Urinary bladder (tissue), 3 donors: ENCODE measurements at regions not wholly inside any gene's neighbourhood (a gene's known extent, or its start where the extent isn't known, plus 50 kb on each side); places are given as distances from the start of the nearest gene placed in this dataset.
"Not testable (repeated sequence)": the region's sequence is repeated elsewhere in the genome, so short reads cannot be mapped to it uniquely, and the experiment has no call there.

Experiments
- DNase-seq: peaks from one replicate; pipeline ENCODE4 v3.0.0-alpha.2; 2015; ENCODE audit errors: extremely low spot score
- H3K27ac ChIP-seq: one replicate; pipeline ENCODE4 v1.5.1; 2013; ENCODE audit warnings: low read depth, mild to moderate bottlenecking, moderate library complexity
- H3K36me3 ChIP-seq: one replicate; pipeline ENCODE4 v1.6.1; 2013; ENCODE audit warnings: mild to moderate bottlenecking, moderate library complexity; ENCODE audit not compliant: insufficient read depth
- H3K4me1 ChIP-seq: one replicate; pipeline ENCODE4 v1.6.1; 2013; ENCODE audit warnings: mild to moderate bottlenecking, moderate library complexity; ENCODE audit not compliant: insufficient read depth
- H3K4me3 ChIP-seq: one replicate; pipeline ENCODE4 v1.5.1; 2013; ENCODE audit warnings: low read depth, low read length
- WGBS: extraction: QIAGEN DNeasy Blood & Tissue Kit; methylation state at CpG from one replicate; pipeline ENCODE4 v1.1.7; 2013; 5-methylcytosine and 5-hydroxymethylcytosine counted together
- donor health status: healthy with polysubstance abuse.
- donor health status: healthy.

GRCh38 chr6:22374950-22375349 lies 78.1 kb upstream of the PRL start:
- DNase-seq, H3K36me3 ChIP-seq, H3K4me3 ChIP-seq, H3K27ac ChIP-seq, H3K4me1 ChIP-seq: not testable (repeated sequence)
- WGBS, result 69% methylated on average over 2 of the region's 2 CpGs

DNA sequence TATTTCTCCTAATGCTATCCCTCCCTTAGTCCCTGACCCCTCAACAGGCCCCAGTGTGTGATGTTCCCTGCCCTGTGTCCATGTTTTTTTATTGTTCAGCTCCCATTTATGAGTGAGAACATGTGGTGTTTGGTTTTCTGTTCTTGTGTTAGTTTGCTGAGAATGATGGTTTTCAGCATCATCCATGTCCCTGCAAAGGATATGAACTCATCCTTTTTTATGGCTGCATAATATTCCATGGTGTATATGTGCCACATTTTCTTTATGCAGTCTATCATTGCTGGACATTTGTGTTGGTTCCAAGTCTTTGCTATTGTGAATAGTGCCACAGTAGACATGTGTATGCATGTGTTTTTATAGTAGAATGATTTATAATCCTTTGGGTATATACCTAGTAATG lies 79.5 kb upstream of the PRL start:
- not testable (repeated sequence) for DNase-seq, H3K27ac ChIP-seq, H3K4me1 ChIP-seq, H3K36me3 ChIP-seq, H3K4me3 ChIP-seq

GRCh38 chr6:22378536-22378935 lies 81.7 kb upstream of the PRL start:
- not testable (repeated sequence) for H3K4me3 ChIP-seq, H3K27ac ChIP-seq, H3K36me3 ChIP-seq, H3K4me1 ChIP-seq, DNase-seq
- WGBS, result 98% methylated on average over 1 of the region's 1 CpG

DNA sequence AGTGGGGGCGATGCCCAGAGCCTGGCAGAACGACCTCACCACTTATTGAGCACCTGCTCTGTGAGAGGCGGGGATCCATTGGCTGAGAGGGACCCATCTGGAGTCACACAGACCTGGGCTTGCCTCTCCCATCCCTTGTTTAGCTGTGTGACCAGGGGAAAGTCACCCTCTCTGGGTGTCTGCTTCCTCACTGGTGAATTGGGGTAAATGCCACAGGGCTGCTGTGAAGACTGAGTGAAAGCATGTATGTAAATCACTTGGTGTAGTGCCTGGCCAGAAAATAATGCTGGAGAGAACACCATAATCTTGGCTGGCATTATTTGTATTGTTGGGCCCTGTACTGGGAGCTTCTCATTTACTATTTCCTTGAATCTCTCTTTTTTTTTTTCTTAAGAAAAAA lies 83.4 kb upstream of the PRL start:
- H3K27ac ChIP-seq, result no peak overlapping the region
- no peaks in the 10 kb centered on the region for H3K4me1 ChIP-seq
- no peak overlapping the region for H3K4me3 ChIP-seq
- WGBS, result 96% methylated on average over 3 of the region's 3 CpGs
- no peaks in the 10 kb centered on the region for H3K36me3 ChIP-seq
- no peak for DNase-seq

DNA sequence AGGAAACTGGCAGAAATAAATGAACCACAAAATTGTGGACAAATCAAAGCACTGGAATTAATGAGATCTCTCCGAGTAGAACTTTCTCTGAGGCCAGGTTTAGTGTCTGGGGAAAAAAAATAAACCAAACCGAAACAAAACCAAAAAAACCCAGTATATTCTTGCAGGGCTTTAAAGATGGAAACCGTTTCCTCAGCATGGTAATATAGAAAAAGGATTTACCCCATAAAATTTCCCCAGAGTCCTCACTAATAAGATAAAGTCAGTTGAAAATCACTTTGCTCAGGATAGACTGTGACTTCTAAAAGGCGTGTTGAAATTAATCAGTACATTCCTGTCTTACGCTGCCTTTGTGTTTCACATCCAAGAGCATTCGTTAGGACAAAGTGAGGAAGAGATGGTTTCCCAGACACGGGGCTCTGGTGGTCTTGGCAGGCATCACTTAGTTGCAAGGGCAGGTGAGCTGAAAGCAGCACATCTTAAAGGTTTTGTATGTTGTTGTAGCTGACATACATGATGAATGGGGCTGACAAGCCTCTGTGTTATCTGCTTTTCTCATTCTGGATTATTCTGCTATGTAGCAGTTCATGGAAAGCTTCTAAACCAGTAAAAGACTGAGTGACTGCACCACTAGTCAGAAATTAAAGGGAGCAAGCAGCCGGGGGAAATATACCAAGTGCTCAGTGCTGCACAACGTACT lies 85.2 kb upstream of the PRL start:
- Histone ChIP-seq H3K36me3 (no peaks in the 10 kb centered on the region), H3K4me1 (no peaks in the 10 kb centered on the region), H3K4me3 (no peak overlapping the region), H3K27ac (no peak overlapping the region)
- 86% methylated on average over 9 of the region's 9 CpGs for WGBS
- no peak for DNase-seq

DNA sequence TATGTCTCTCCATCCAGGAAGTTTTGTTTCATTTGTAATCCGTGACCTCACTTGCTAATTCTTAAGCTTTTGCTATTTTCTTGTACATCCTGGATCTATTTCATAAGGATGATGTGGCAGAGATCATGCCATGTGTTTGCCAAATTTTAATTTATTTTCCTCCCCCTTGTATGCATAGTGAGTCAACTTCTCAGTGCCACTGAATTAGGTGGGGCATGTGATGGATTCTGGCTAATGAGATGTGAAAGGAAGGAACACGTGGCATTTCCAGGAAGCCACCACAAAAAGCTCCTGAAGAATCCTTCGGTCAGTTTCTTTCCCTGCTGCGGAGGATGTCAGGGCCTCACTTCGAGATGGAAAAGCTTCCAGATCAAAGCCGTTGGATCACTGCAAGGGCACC lies 86.2 kb upstream of the PRL start:
- no peak for DNase-seq
- 94% methylated on average over 6 of the region's 6 CpGs for WGBS

GRCh38 chr6:22392711-22393110 lies 95.9 kb upstream of the PRL start:
- DNase-seq, result no peak
- Histone ChIP-seq H3K36me3 (no peaks in the 10 kb centered on the region), H3K4me1 (no peaks in the 10 kb centered on the region), H3K4me3 (no peak overlapping the region), H3K27ac (no peak overlapping the region)
- 97% methylated on average over 8 of the region's 8 CpGs for WGBS

More for the DNA sequence above, 86.2 kb upstream of the PRL start:
- no peaks in the 10 kb centered on the region for H3K4me1 ChIP-seq
- no peaks in the 10 kb centered on the region for H3K36me3 ChIP-seq
- no peak overlapping the region for H3K4me3 ChIP-seq
- no peak overlapping the region for H3K27ac ChIP-seq

DNA sequence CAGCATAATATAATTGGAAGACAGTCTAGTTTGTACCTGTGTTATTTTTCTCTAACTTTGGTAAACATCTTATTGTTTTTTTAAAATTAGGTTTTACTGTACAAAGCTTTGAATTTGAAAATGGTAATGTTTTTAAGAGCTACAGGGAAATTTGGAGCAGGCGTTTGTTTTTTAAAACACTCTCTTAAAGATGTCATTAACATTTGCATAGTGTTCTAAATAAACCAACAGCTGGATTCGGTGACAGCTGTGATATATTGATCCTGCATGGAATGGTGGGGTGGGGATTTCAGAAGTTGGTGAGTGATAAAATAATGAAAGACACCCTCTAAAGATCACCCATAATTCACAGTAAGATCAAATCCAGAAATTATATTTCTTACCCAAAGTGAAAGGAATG lies 97.9 kb upstream of the PRL start:
- Histone ChIP-seq H3K27ac (no peak overlapping the region), H3K4me1 (no peaks in the 10 kb centered on the region), H3K4me3 (no peak overlapping the region), H3K36me3 (no peaks in the 10 kb centered on the region)
- 83% methylated on average over 2 of the region's 2 CpGs for WGBS
- DNase-seq, result no peak

- H3K4me1 ChIP-seq, result no peaks in the 10 kb centered on the region
- no peak for DNase-seq
- H3K27ac ChIP-seq, result no peak overlapping the region
- no peaks in the 10 kb centered on the region for H3K36me3 ChIP-seq
- WGBS, result 81% methylated on average over 4 of the region's 4 CpGs
- no peak overlapping the region for H3K4me3 ChIP-seq
Measured at GRCh38 chr6:22399693-22400092, 102.9 kb upstream of the PRL start.

- H3K27ac ChIP-seq, result no peak overlapping the region
- no peak overlapping the region for H3K4me3 ChIP-seq
- DNase-seq, result no peak
- H3K36me3 ChIP-seq, result no peaks in the 10 kb centered on the region
- 75% methylated on average over 1 of the region's 1 CpG for WGBS
- H3K4me1 ChIP-seq, result no peaks in the 10 kb centered on the region
Measured at GRCh38 chr6:22401206-22401605, 104.4 kb upstream of the PRL start.

DNA sequence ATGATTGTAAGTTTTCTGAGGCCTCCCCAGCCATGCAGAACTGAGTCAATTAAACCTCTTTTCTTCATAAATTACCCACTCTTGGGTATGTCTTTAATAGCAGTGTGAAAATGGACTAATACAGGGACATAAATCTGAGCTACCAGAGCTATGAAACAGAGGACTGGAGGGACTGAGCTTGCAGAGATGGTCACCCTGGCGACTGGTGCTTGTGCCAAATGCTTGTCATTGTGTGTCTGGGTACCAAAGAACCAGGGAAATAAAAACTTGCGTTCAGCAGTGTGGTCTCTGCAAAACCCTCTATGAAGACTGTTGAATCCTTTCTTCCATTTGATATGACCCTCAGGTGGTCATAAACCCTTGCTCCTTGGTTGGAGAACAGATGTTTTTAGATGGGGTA lies 105.1 kb upstream of the PRL start:
- H3K4me3 ChIP-seq, result no peak overlapping the region
- H3K36me3 ChIP-seq, result no peaks in the 10 kb centered on the region
- DNase-seq, result no peak
- no peaks in the 10 kb centered on the region for H3K4me1 ChIP-seq
- H3K27ac ChIP-seq, result no peak overlapping the region
- 92% methylated on average over 2 of the region's 2 CpGs for WGBS

GRCh38 chr6:22409486-22409885 lies 112.7 kb upstream of the PRL start:
- Histone ChIP-seq H3K36me3 (no peaks in the 10 kb centered on the region), H3K27ac (no peak overlapping the region), H3K4me1 (no peaks in the 10 kb centered on the region), H3K4me3 (no peak overlapping the region)
- no peak for DNase-seq
- WGBS, result 94% methylated on average over 1 of the region's 1 CpG

- H3K4me1 ChIP-seq, result no peaks in the 10 kb centered on the region
- DNase-seq, result no peak
- no peaks in the 10 kb centered on the region for H3K36me3 ChIP-seq
- WGBS, result 62% methylated on average over 3 of the region's 3 CpGs
- no peak overlapping the region for H3K4me3 ChIP-seq
- H3K27ac ChIP-seq, result no peak overlapping the region
Measured at GRCh38 chr6:22411376-22412105, 114.7 kb upstream of the PRL start.

GRCh38 chr6:22412994-22413393 lies 116.2 kb upstream of the PRL start:
- Histone ChIP-seq H3K4me1 (no peaks in the 10 kb centered on the region), H3K4me3 (no peak overlapping the region), H3K27ac (no peak overlapping the region), H3K36me3 (no peaks in the 10 kb centered on the region)
- WGBS, result 79% methylated on average over 2 of the region's 2 CpGs
- DNase-seq, result no peak
